HG02852 (cell line): ENCODE measurements at regions not wholly inside any gene's neighbourhood (a gene's known extent, or its start where the extent isn't known, plus 50 kb on each side); places are given as distances from the start of the nearest gene placed in this dataset.
A peak's percentile ranks its signal among the peaks of the same experiment; 100 is the strongest.
"Not testable (repeated sequence)": the region's sequence is repeated elsewhere in the genome, so short reads cannot be mapped to it uniquely, and the experiment has no call there.

Source experiments
- ATAC-seq: cut with Tn5 transposase; IDR thresholded peaks from one replicate; pipeline ENCODE4 v1.9.1; 2021; ENCODE audit warnings: mild to moderate bottlenecking, moderate library complexity; ENCODE audit not compliant: unreplicated experiment

DNA sequence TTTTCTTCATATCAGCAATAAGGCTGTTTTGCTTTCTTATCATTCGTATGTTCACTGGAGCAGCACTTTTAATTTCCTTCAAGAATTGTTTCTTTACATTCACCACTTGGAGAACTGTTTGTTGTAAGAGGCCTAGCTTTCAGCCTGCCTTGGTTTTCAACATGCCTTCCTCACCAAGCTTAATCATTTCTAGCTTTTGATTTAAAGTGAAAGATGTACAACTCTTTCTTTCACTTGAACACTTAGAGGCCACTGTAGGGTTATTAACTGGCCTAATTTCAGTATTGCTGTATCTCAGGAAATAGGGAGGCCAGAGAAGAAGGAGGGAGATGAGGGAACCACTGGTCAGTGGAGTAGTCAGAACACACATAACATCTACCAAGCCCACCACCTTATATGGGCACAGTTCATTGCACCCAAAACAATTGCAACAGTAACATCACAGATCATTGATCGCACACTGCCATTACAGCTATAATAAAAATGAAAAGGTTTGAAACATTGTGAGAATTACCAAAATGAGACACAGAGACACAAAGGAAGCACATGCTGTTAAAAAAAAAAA, 181.4 kb upstream of the TUBA3C start:
- peak; percentile 76 for ATAC-seq

DNA sequence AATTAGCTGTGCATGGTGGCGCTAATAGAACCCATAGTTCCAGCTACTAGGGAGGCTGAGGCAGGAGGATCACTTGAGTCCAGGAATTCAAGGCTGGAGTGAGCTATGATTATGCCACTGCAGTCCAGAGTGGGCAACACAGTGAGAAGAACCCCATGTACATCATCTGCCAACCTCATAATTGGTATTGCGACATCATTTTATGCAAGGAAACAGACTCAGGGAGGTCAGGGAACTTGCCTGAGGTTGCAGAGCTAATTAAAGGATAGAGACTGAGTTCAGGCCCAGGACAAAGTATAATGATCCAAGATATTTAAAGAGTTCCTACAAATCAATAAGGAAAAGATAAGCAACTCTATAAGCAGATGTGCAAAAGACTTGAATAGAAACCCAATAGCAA, 178.1 kb upstream of the TUBA3C start:
- not testable (repeated sequence) for ATAC-seq

DNA sequence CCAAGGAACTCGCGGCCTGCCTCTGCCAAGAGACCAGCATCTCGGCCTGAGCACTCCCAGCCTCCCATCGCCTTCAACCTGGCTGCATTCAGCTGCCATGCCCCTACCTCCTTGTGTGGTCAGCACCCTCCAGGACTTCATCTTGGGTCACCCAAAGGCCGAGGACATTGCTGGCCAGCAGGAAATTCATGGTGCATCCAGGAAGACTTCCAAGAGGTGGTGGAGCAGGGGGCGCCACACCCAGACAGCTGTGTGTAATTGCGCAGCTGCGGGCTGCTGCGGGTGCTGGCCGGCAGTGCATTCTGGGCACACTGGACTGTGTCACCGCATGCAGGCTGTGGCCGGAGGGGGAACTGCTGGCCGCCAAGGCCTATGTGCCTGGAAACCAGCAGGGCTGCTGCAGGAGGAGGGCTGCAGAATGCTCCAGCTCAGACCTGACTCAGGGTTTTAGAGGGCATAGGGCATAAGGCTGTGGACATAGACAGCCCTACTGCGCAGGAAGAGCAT, 164.3 kb upstream of the TUBA3C start:
- no peak for ATAC-seq

DNA sequence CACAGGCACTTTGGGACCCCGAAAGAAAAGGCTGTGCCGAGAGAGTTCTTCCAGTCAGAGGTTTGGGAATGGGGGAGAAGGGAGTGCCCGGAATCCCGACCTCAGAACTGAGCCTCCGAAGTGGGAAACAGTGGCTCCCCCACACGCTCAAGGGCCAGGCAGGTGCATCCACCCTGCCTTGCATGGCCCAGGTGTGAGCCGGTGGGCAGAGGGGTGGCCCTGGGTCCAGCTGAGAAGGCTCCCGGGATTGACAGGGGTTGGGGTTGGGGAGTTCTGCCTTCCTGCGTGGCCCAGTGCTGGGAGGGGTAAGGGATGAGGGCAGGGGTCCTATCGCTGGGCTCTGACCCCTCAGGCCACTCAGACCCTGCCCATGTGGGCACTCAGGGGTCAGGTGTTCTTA, 163.5 kb upstream of the TUBA3C start:
- ATAC-seq, result peak; percentile 14

DNA sequence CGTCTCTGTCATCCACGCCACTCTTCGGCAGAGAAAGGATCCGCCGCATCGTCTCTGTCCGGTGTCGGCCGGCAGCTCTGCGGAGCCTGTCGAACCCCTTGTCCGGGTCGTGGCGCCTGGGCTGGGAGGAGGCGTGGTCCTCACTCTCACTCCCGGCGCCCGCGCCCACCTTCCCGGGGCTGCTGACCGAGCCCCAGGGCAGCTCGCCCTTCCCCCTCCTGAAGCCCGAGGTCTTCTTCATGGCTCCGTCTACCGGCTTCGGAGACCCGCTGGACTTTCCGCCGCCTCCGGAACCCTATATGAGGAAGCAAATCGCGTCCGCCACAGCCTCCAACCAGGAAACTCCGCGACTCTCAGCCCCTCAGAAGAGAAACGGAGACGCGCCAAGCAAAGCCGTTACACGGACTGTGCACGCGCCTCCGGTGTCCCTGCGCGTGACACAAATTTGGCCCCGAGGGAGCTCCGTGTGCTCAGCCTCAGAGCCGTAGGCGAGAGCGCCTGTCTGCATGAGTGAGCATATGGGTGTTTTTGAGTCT, 163.0 kb upstream of the TUBA3C start:
- ATAC-seq, result peak; percentile 83

DNA sequence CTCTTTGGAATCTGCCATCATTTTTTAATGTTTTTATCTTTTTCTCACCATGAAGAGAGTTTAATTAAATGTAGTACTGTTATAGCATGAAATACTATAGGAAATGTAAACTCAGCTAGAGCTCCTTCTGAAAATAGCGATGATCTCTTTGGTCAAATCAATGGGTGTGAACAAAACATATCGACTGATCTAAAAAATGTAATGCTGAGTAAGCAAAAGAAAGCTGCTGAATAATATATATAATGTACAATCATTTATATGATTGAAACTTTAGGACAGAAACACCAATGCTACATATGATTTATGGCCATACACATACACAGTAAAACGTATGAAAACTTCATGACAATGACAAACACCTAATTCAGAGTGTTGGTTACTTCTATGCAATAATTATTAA, 150.8 kb upstream of the TUBA3C start:
- ATAC-seq, result no peak

DNA sequence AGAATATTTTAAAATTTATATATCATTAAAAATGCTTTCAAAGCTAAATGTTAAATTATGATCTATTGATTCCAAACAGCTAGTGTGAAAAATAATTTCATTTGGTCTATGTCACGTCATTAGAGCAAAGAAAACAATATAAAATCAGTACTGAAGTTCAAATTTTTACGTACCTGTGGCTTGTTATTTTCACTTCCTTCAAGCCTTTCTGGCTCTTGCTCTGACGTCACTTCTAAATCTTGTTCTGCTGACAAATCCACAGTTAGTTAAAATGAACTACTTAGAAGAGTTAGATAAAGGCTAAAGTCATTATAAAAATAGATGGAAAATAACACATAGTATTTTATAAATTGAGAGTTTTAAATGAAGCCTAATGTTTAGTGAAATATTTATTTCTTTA, 147.7 kb upstream of the TUBA3C start:
- no peak for ATAC-seq

DNA sequence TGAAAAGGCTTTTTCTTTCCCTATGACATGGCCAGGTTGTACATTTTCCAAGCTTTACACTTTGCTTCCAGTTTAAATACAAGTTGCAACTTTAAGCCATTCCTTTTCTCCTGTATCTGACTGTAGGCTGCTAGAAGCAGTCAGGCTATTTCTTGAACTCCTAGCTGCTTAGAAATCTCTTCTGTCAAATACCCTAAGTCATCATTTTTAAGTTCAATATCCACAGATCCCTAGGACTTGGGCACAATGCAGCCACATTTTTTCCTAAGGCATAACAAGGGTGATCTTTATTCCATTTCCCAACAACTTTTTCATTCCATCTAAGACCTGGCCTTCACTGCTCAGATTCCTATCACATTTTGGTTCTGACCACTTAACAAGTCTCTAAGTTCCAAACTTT, 142.7 kb upstream of the TUBA3C start:
- ATAC-seq, result no peak

DNA sequence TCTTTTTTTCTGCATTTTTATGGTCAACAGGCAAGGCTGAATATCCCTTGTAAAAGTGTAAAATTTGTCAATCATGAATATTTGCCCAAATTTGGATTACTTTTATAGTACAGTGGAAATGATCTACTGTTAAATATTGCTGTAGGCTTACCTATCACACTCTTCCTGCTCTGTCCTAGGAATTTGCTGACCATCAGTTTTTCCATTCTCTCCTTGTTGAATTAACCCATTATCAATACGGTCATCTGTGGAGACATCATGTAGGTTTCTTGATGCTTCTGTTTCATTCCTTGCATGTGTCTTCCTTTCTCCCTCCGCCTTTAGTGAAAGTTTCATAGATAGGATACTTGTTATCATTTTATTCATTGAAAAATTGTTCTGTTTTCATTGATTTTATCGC, 139.6 kb upstream of the TUBA3C start:
- ATAC-seq, result no peak

DNA sequence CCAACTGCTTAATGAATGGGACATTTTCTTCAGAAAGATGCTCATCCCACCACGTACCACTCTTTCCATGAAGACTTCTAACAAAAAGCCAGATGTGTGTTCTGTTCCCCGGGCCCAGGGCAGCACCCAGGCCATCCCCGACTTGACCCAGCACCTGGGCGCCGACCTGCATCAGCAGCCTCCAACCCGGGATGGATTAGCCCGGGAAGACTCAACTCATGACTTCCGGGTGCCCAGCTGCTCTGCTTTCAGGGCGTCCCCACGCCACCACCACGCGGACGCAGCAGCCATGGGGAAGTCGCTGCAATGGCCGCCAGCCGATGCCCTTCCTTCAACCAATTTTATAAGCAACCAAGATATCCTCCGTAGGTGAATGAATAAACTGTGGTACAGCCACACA, 123.8 kb upstream of the TUBA3C start:
- no peak for ATAC-seq

DNA sequence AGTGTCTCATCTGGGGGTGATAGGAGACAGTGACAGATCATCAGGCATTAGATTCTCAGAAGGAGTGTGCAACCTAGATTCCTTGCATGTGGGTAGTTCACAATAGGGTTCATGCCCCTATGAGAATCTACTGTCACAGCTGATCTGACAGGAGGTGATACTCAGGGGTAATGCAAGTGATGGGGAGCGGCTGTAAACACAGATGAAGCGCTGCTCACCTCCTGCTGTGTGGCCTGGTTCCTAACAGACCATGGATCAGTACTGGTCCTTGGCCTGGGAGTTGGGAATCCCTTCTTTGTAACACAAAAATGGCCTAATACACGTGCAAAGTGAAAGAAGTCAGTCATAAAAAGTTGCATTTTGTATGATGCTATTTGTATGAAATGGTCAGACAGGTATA, 107.6 kb upstream of the TUBA3C start:
- ATAC-seq, result no peak

DNA sequence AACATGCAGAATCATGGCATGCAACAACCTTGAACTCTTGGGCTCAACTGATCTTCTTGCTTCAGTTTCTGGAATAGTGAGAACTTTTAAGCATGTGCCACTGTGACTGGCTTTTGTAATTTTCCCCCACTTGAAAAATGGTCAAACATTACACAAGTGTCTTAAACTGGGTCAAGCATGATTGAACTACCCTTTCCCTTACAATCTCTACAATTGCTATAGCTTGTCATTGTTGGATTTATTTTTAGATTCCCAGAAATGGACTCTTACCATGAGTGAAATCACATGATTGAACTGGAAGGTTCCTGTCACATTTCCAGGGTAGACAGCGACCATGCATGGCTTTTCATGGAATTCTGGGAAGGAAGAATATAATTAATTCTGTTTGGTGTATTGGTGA, 102.2 kb upstream of the TUBA3C start:
- no peak for ATAC-seq

DNA sequence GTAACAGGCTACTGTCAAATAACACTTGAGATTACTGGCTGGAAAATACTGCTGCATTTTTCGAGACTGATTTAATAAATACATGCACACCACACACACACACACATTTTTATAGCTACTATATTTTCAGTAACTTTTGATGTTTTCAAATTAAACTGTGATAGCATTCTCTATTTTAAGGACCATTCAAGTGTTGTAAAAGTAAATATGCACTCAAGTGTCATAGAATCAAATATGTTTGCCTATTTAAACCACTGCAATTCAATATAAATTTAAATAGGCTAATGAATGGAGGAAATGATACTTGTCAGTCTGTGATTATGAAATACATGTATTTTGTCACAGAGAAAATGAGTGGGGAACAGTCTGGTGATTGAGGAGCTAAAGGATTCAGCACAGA, 86.7 kb upstream of the TUBA3C start:
- ATAC-seq, result no peak

DNA sequence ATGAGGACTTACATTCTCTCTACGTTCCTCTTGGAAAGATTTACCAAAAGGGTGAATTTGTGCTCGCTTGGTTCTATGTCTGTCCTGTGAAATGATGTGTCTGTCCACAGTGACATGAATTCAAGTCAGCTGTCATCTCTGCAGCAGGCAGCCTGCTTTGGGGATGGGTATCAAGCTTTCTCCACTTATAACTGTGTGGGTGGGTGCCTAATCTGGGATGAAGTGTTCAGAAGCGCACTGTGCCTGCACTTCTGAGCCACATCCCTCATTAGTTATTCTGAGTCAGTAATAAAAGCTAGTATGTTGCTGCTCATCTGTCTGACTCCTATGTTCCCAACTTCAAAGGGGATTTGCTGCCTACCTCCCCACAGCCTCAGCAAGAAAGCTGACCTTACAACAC, 86.1 kb upstream of the TUBA3C start:
- no peak for ATAC-seq

DNA sequence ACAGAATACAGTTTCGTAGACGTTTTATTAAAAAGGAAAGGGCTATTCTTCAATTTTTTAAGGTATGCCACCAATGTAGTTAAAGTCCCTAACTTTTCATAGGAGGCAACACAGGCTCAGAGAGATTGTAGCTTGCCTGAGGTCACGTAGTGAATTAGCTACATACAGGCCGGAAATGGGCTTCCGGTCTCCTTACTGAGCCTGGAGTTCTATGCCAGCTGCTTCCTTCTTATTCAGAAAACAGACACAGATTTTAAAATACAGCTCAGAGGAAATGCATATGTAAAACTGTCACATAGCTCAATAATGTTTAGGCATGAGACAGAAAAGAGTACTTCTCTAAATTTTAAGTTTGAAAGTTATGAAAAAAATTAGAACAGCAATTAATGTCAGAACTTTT, 85.4 kb upstream of the TUBA3C start:
- ATAC-seq, result no peak

DNA sequence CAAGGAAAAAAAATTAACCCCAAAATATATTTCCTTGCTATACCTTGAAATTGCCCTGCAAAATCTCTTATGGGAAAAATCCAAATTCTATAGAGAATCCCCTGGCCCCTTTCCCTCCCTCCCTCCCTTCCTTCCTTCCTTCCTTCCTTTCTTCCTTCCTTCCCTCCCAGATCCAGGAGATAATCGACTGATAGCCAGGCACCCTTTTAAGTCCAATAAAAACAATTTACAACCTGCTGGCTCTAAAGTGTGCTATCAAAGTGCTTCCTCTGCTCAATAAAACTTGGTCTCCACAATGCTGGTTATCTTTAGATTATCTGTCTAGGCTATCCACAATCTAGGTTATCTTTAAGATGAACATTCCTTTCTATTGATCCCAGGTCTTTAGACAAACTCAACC, 83.1 kb upstream of the TUBA3C start:
- ATAC-seq, result no peak

DNA sequence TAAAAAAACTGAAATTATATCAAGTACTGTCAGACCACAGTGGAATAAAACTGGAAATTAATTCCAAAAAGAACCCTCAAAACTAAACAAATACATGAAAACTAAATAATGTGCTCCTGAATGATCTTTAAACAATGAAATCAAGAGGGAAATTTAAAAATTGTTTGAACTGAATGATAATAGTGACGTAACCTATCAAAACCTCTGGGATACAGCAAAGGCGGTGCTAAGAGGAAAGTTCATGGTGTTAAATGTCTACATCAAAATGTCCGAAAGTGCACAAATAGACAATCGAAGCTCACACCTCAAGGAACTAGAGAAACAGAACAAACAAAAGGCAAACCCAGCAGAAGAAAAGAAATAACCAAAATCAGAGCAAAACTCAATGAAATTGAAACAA, 70.8 kb upstream of the TUBA3C start:
- ATAC-seq, result no peak

DNA sequence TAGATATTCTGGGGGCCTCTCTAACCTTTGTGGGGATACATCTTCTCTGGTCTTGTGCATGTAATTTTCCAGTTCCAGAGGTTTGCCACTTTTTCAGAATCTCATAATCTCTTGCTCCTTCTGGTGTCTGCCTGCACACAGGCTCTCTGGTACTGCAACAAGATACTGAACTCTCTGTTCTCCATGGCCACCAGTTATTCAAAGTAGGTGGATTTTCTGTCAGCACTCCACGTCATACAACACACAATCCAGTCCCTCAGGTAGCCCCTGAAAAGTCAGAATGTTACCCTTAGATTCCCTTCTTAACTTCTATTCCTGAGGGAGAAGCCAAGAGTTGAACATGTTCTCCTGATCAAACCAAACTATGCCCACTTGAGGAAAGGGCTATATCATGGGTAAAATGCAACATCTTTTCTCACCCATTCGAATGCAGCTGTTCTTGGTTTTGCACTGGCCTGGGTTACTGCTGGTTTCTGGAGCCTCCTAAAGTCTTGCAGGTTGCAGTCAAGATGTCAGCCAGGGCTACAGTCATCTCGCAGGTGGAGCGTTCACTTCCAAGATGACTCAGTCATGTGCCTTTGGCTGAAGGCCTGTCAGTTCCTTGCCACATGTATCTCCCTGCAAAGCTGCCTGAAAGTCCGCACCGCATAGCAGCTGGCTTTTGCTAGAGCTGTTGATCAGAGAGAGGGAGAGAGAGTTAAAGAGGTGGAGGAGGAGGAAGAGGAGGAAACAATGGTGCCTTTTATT, 57.7 kb upstream of the TUBA3C start:
- peak; percentile 78 for ATAC-seq
